B cell (primary cell): ENCODE measurements at regions not wholly inside any gene's neighbourhood (a gene's known extent, or its start where the extent isn't known, plus 50 kb on each side); places are given as distances from the start of the nearest gene placed in this dataset.

Source experiments
- ATAC-seq: fragments of 200-7000 bp; cut with Tn5 transposase; one replicate; pipeline ENCODE4 v1.10.0; 2021; ENCODE audit warnings: low read depth, mild to moderate bottlenecking, moderate number of reproducible peaks, moderate library complexity
- CTCF ChIA-PET: fragments of 350-600 bp; sonication (Branson Sonifier 250); formaldehyde crosslinking; loops from one replicate; lab custom pipeline; 2021; ENCODE audit warnings: antibody characterized with exemption, inconsistent platforms; lab: Charles Lee
- POLR2A ChIA-PET: fragments of 350-600 bp; sonication (Branson Sonifier 250); formaldehyde crosslinking; loops from one replicate; lab custom pipeline; 2021; ENCODE audit warnings: antibody characterized with exemption; lab: Charles Lee
- DNase-seq: peaks from one replicate; pipeline ENCODE4 v3.0.0; 2013
- H2AFZ ChIP-seq: 2 replicates; pipeline ENCODE4 v1.6.1; 2012; ENCODE audit warnings: mild to moderate bottlenecking, low read depth, low read length; ENCODE audit not compliant: insufficient read depth, poor library complexity, severe bottlenecking
- H3K27ac ChIP-seq, 2 donors: 1 replicate in 1 of 2; 2 replicates in 1 of 2; pipeline ENCODE4 v1.5.1; 2012 to 2013; ENCODE audit warnings: low read length in 2 of 2, mild to moderate bottlenecking in 2 of 2, moderate library complexity in 1 of 2
- H3K27me3 ChIP-seq, 4 experiments: fragments of 200-600 bp in 1 of 4; sonication (generic) in 1 of 4; replicated peaks in 1 of 4; 1 replicate in 2 of 4; 2 replicates in 2 of 4; pipeline versions ENCODE4 v1.6.1 to v1.7.0; 2013 to 2016; ENCODE audit warnings: low read length in 3 of 4, mild to moderate bottlenecking in 2 of 4, mixed read lengths in 1 of 4, moderate library complexity in 1 of 4; ENCODE audit not compliant: insufficient read depth in 4 of 4, control insufficient read depth in 3 of 4; ENCODE audit errors: control extremely low read depth in 1 of 4
- H3K36me3 ChIP-seq, 2 experiments: replicated peaks in 1 of 2; 1 replicate in 1 of 2; 2 replicates in 1 of 2; pipeline versions ENCODE4 v1.6.1 to v1.7.1; 2013; ENCODE audit warnings: low read length in 1 of 2; ENCODE audit not compliant: insufficient read depth in 2 of 2, control insufficient read depth in 1 of 2; ENCODE audit errors: control extremely low read depth in 1 of 2, extremely low read depth in 1 of 2
- H3K4me1 ChIP-seq, 2 donors: fragments of 200-600 bp in 1 of 2; sonication (generic) in 1 of 2; 1 replicate in 1 of 2; 2 replicates in 1 of 2; pipeline versions ENCODE4 v1.5.1 to v1.6.1; 2013 to 2017; ENCODE audit warnings: low read length in 2 of 2; ENCODE audit not compliant: control insufficient read depth in 2 of 2, insufficient read depth in 2 of 2
- H3K4me2 ChIP-seq: replicated peaks from 2 replicates; pipeline ENCODE3; 2012; ENCODE audit warnings: mild to moderate bottlenecking, low read depth, low read length; ENCODE audit not compliant: poor library complexity, severe bottlenecking
- H3K4me3 ChIP-seq, 5 experiments: fragments of 200-600 bp in 1 of 5; sonication (generic) in 1 of 5; 1 replicate in 3 of 5; 2 replicates in 2 of 5; pipeline versions ENCODE4 v1.5.1 to v1.7.0; 2011 to 2016; ENCODE audit warnings: low read length in 4 of 5, mild to moderate bottlenecking in 4 of 5, low read depth in 2 of 5, control low read depth in 1 of 5, moderate library complexity in 1 of 5; ENCODE audit not compliant: insufficient read depth in 1 of 5; ENCODE audit errors: control extremely low read depth in 1 of 5, extremely low read depth in 1 of 5
- H3K79me2 ChIP-seq: fragments of 200-600 bp; sonication (generic); one replicate; pipeline ENCODE4 v1.6.0; 2016; ENCODE audit warnings: low read length; ENCODE audit not compliant: control insufficient read depth, insufficient read depth
- H3K9ac ChIP-seq: fragments of 200-600 bp; sonication (generic); 2 replicates; pipeline ENCODE4 v1.6.1; 2017; ENCODE audit warnings: mild to moderate bottlenecking, low read length, moderate library complexity
- H3K9me3 ChIP-seq, 3 donors: one replicate each; pipeline versions ENCODE4 v1.6.1 to v1.7.1; 2013; ENCODE audit warnings: low read length in 2 of 3; ENCODE audit not compliant: control insufficient read depth in 2 of 3, insufficient read depth in 1 of 3; ENCODE audit errors: control extremely low read depth in 1 of 3
- H4K20me1 ChIP-seq: 2 replicates; pipeline ENCODE4 v1.6.0; 2012; ENCODE audit warnings: mild to moderate bottlenecking, low read length; ENCODE audit not compliant: insufficient read depth, control insufficient read depth, poor library complexity, severe bottlenecking
- H3K27ac Mint-ChIP-seq: one replicate; pipeline ENCODE4 v1.8.0; 2021; ENCODE audit warnings: mixed read lengths
- H3K27me3 Mint-ChIP-seq: one replicate; pipeline ENCODE4 v1.8.0; 2021; ENCODE audit warnings: mixed read lengths
- H3K4me1 Mint-ChIP-seq: one replicate; pipeline ENCODE4 v1.8.0; 2021; ENCODE audit warnings: mixed read lengths
- H3K4me3 Mint-ChIP-seq: one replicate; pipeline ENCODE4 v1.8.0; 2021; ENCODE audit warnings: mixed read lengths
- H3K9me3 Mint-ChIP-seq: one replicate; pipeline ENCODE4 v1.8.0; 2022; ENCODE audit warnings: mixed read lengths; ENCODE audit not compliant: insufficient read depth
- EZH2 ChIP-seq: IDR thresholded peaks from 2 replicates; pipeline ENCODE4 v1.6.1; 2012; ENCODE audit warnings: borderline replicate concordance, low read depth, mild to moderate bottlenecking, moderate library complexity, low read length; ENCODE audit not compliant: insufficient read depth, poor library complexity, severe bottlenecking
- WGBS: methylation state at CpG from one replicate; pipeline ENCODE4 v1.1.5; 2013; ENCODE audit warnings: missing lambda C conversion rate; ENCODE audit not compliant: insufficient coverage; 5-methylcytosine and 5-hydroxymethylcytosine counted together
- intact Hi-C: fragments of 100-400 bp; cut with micrococcal nuclease; formaldehyde crosslinking; loops from one replicate; pipeline ENCODE4 v1.10.0; 2022
- TF ChIP-seq, protein P1 (sequence below): fragments of 200-600 bp; IDR thresholded peaks from one replicate; pipeline ENCODE4 v1.8.0; 2022; ENCODE audit warnings: antibody characterized with exemption, mild to moderate bottlenecking

GRCh38 chrX:63959975-63960374 lies 175.0 kb upstream of the ARHGEF9 start:
- ChIA-PET CTCF (no interaction called here), POLR2A (no interaction called here)
- Histone ChIP-seq H3K27ac (no peak overlapping the region), H4K20me1 (no peaks in the 10 kb centered on the region), H3K9ac (no peak overlapping the region), H3K4me1 (no peaks in the 10 kb centered on the region), H3K27me3 (no peaks in the 10 kb centered on the region), H3K9me3 (no peaks in the 10 kb centered on the region), H3K36me3 (no peaks in the 10 kb centered on the region), H2AFZ (no peak overlapping the region), H3K4me2 (no peak overlapping the region), H3K79me2 (no peaks in the 10 kb centered on the region), H3K4me3 (no peak overlapping the region)
- intact Hi-C loops, result no loop called here
- Mint-ChIP-seq H3K27ac (no peak overlapping the region), H3K4me1 (no peaks in the 10 kb centered on the region), H3K4me3 (no peak overlapping the region), H3K9me3 (peaks cover 6% of the 10 kb centered on the region), H3K27me3 (no peaks in the 10 kb centered on the region)
- TF ChIP-seq EZH2, result no peak
- TF ChIP-seq, protein P1, sequence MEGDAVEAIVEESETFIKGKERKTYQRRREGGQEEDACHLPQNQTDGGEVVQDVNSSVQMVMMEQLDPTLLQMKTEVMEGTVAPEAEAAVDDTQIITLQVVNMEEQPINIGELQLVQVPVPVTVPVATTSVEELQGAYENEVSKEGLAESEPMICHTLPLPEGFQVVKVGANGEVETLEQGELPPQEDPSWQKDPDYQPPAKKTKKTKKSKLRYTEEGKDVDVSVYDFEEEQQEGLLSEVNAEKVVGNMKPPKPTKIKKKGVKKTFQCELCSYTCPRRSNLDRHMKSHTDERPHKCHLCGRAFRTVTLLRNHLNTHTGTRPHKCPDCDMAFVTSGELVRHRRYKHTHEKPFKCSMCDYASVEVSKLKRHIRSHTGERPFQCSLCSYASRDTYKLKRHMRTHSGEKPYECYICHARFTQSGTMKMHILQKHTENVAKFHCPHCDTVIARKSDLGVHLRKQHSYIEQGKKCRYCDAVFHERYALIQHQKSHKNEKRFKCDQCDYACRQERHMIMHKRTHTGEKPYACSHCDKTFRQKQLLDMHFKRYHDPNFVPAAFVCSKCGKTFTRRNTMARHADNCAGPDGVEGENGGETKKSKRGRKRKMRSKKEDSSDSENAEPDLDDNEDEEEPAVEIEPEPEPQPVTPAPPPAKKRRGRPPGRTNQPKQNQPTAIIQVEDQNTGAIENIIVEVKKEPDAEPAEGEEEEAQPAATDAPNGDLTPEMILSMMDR, result no peak
- no peak for ATAC-seq
- no peak for DNase-seq

DNA sequence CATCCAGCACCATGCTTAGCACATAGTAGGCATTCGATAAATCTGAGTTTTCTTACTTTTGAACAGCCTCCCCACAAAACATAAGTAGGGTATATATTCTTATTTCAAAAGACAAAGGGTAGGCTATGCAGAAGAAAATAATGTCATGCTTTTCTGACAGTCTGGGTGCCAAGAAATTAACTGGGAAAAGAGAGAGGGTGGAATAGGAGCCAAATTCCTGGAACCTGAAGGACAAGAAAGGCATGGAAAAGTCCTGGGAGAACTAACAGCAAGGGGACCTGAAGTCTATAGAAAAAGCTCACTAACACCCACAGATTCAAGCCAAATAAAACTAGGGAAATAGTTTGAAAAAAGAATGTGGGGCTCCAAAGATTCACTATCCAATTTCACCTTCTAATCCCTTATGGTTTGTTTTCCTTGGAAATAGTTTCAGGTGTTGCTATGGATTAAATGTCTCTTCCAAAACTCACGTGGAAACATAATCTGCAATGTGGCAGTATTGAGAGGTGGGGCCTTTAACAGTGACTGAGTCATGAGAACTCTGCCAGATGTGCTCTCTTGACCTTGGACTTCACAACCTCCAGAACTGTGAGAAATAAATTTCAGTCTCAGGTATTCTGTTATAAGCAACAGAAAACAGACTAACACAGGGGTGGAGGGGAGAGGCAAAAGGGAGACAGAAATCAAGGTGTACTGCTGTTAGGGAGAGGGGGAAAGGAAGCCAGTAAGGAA lies 173.3 kb upstream of the ARHGEF9 start:
- H3K27ac Mint-ChIP-seq, result no peak overlapping the region
- H3K4me2 ChIP-seq, result no peak overlapping the region
- no peak overlapping the region for H2AFZ ChIP-seq
- no peaks in the 10 kb centered on the region for H3K79me2 ChIP-seq
- no peak overlapping the region for H3K27ac ChIP-seq
- H3K36me3 ChIP-seq, result no peaks in the 10 kb centered on the region
- DNase-seq, result no peak
- no peaks in the 10 kb centered on the region for H3K27me3 ChIP-seq
- intact Hi-C loops, result no loop called here
- ChIA-PET POLR2A (no interaction called here), CTCF (no interaction called here)
- WGBS, result no CpG with 5 or more reads among the region's 2 CpGs
- peaks cover 11% of the 10 kb centered on the region for H3K9me3 Mint-ChIP-seq
- TF ChIP-seq, protein P1, result no peak
- no peak for TF ChIP-seq EZH2
- no peak overlapping the region for H3K4me3 Mint-ChIP-seq
- H3K4me3 ChIP-seq, result no peak overlapping the region
- no peak for ATAC-seq
- no peaks in the 10 kb centered on the region for H3K4me1 ChIP-seq
- no peaks in the 10 kb centered on the region for H3K27me3 Mint-ChIP-seq
- no peaks in the 10 kb centered on the region for H4K20me1 ChIP-seq
- H3K9ac ChIP-seq, result no peak overlapping the region
- H3K4me1 Mint-ChIP-seq, result no peaks in the 10 kb centered on the region
- no peaks in the 10 kb centered on the region for H3K9me3 ChIP-seq
